GM12873 (cell line): ENCODE measurements at regions not wholly inside any gene's neighbourhood (a gene's known extent, or its start where the extent isn't known, plus 50 kb on each side); places are given as distances from the start of the nearest gene placed in this dataset.

ENCODE experiments used
- CTCF ChIP-seq: IDR thresholded peaks from 2 replicates; pipeline ENCODE4 v1.5.1; 2012; ENCODE audit warnings: low read depth, mild to moderate bottlenecking, moderate library complexity, low read length, control low read depth; ENCODE audit not compliant: insufficient read depth; ENCODE audit errors: missing control alignments

- no peak for TF ChIP-seq CTCF
Observed at GRCh38 chr3:144160627-144161026, 189.0 kb downstream of the DIPK2A start.

GRCh38 chr3:144162042-144162441 is 190.4 kb downstream of the DIPK2A start:
- no peak for TF ChIP-seq CTCF

GRCh38 chr3:144164352-144164751 is 192.7 kb downstream of the DIPK2A start:
- TF ChIP-seq CTCF = no peak

GRCh38 chr3:144165482-144165881 is 193.9 kb downstream of the DIPK2A start:
- TF ChIP-seq CTCF = no peak

GRCh38 chr3:144167634-144168033 is 196.0 kb downstream of the DIPK2A start:
- TF ChIP-seq CTCF = no peak

GRCh38 chr3:144173491-144173890 is 201.9 kb downstream of the DIPK2A start:
- no peak for TF ChIP-seq CTCF

GRCh38 chr3:144175644-144176425 is 204.2 kb downstream of the DIPK2A start:
- TF ChIP-seq CTCF = no peak
